H7 (cell line): ENCODE measurements at regions not wholly inside any gene's neighbourhood (a gene's known extent, or its start where the extent isn't known, plus 50 kb on each side); places are given as distances from the start of the nearest gene placed in this dataset.

Experiments used
- DNase-seq: peaks from one replicate; pipeline ENCODE4 v3.0.0; 2012
- H3K27me3 ChIP-seq: 2 replicates; pipeline ENCODE4 v1.6.0; 2011; ENCODE audit warnings: mild to moderate bottlenecking, low read length; ENCODE audit not compliant: control insufficient read depth, insufficient read depth
- H3K36me3 ChIP-seq: replicated peaks from 2 replicates; pipeline ENCODE4 v1.5.1; 2011; ENCODE audit warnings: low read length; ENCODE audit not compliant: control insufficient read depth, insufficient read depth
- H3K4me3 ChIP-seq: 2 replicates; pipeline ENCODE4 v1.5.1; 2011; ENCODE audit warnings: low read depth, mild to moderate bottlenecking, control low read depth, low read length, moderate library complexity; ENCODE audit not compliant: insufficient read depth

DNA sequence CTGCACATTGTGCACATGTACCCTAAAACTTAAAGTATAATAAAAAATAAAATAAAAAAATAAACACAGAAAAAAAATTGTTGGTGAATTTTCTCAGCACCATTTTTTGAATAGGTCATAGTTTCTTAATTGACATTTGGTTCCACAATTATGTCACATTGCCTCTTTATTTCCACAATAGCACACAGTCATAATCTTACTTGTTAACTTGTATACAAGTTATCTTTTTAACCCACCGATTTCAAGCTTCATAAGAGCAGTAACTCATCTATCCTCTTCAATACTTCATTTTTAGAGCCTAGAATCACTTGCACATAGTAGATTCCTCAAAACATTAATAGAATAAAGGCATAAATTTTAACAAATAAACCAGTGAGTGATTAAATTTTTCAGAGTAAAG lies 1425.1 kb upstream of the LRRTM3 start:
- DNase-seq: no peak
- Histone ChIP-seq H3K27me3 (no peaks in the 10 kb centered on the region), H3K36me3 (no peaks in the 10 kb centered on the region), H3K4me3 (no peak overlapping the region)

DNA sequence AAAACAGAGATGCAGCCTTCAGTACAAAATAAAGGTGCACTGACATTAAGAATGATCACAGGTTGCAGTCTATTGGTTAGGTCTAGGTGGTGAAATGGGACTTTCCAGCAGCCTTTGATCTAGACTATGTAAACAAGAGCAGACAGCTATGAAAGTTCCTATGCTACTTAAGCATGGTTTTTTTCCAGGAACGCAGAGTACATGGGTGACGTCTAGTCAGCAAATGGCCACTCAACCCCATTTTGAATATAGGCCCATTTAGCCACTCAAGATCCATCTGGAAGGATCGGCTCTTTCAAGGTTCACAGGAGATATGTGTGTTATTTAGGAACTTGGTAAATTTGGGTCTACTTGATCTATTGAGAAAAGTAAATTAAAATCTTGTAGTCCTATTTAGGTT lies 1424.6 kb upstream of the LRRTM3 start:
- H3K36me3 ChIP-seq: no peaks in the 10 kb centered on the region
- no peaks in the 10 kb centered on the region for H3K27me3 ChIP-seq
- H3K4me3 ChIP-seq: no peak overlapping the region
- no peak for DNase-seq

DNA sequence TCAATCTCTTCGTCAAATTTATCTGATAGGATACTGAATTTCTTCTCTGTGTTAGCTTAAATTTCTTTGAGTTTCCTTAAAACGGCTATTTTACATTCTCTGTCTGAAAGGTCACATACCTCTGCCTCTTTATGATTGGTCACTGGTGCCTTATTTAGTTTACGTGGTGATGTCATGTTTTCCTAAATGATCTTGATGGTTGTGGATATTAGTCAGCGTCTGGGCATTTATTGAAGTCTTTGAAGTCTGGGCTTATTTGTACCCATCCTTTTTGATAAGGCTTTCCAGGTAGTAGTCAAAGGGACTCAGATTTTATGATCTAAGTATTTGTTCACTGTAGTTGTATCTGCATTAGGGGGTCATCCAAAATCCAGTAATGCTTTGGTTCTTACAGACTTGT lies 1407.5 kb upstream of the LRRTM3 start:
- H3K4me3 ChIP-seq: no peak overlapping the region
- no peaks in the 10 kb centered on the region for H3K27me3 ChIP-seq
- no peaks in the 10 kb centered on the region for H3K36me3 ChIP-seq
- no peak for DNase-seq

DNA sequence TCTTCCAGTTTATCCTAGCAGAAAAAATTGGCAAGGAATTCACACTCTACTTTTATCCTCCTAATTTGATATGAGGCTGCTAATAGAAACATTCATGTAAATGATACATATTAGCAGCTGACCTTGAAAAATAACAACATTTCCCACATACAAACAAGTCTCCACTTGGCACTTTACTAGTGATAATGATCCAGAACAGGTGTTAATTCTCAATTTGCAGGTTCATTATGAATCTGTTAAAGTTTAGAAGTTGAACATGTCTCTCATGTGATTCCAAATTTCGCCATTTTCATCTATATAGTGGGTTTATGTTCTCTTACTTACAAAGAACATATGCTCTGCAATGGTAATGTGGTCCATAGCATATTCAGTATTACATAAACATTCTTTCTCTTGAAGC lies 1396.8 kb upstream of the LRRTM3 start:
- Histone ChIP-seq H3K36me3 (no peaks in the 10 kb centered on the region), H3K27me3 (no peaks in the 10 kb centered on the region), H3K4me3 (no peak overlapping the region)
- DNase-seq: no peak

DNA sequence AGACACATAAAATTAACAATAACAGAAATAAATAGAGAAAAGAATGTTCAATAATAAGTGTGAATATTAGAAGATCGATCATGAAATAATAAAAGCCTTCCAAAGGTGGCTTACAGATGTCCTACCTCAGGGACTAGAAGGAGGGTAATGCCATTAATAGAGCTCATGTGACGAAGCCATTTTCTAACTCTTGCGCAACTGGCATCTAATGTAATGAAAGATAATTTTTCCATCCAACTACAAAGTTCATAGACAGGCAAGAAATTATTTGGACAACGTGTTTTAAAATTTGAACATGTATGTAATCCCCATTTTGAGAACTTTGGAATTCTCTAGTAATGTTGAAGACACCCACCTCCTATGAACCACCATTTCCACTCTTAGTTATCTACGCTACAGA lies 1394.3 kb upstream of the LRRTM3 start:
- no peaks in the 10 kb centered on the region for H3K36me3 ChIP-seq
- H3K4me3 ChIP-seq: no peak overlapping the region
- no peak for DNase-seq
- H3K27me3 ChIP-seq: no peaks in the 10 kb centered on the region

DNA sequence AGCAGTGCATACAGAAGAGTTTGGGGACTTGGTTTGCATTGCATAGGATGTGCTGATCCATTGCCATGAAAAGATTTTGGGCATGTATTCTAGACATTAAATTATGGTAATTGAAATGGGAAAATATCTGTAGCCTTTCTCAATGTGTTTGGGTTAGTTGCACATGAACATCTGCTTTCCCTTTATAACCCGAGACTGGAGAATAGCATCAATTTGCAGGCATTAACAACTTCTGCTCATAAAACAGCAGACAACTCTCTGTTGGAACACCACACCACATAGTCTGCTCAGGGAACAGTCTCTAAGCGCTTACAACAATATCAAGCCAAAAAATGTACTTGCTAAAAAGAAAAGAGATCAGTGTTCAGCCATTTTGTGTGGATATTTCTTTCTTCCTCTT lies 1391.1 kb upstream of the LRRTM3 start:
- Histone ChIP-seq H3K4me3 (no peak overlapping the region), H3K36me3 (no peaks in the 10 kb centered on the region), H3K27me3 (no peaks in the 10 kb centered on the region)
- DNase-seq: no peak

DNA sequence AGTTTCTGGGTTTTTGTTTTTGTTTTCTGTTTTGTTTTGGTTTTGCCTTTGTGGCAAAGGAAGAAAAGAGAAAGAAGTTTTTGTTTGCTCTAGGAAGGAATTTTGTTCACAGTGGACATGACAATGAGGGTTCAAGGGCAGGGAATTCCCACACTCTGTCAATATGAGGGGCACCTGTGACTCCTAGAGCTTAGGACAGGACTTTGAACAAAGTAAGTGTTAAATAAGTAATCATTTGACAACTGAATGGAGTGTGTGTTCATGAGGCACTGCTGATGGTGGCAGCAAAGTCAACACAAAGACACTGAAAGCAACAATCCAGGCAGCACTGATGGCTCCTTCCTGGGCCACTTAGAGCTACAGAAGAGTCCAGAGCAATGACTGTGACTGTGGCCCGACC lies 1381.1 kb upstream of the LRRTM3 start:
- Histone ChIP-seq H3K36me3 (no peaks in the 10 kb centered on the region), H3K27me3 (no peaks in the 10 kb centered on the region), H3K4me3 (no peak overlapping the region)
- no peak for DNase-seq

DNA sequence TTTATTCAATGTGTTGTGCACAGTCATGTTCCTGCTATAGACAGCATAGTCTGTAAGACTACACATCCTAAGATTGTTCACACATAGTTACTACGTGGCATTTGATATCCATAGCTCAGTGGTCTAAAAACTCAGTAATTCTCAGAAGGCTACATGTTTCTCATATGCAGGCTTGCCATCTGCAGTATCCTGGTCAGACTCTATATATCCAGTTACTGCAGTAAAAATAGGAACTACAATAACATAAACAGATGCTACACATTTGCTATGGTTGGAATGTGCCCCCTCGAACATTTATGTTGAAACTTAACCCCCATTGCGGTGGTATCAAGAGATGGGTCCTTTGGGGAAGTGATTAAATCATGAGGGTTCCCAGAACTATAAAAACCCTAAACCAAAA lies 1377.8 kb upstream of the LRRTM3 start:
- Histone ChIP-seq H3K4me3 (no peak overlapping the region), H3K27me3 (no peaks in the 10 kb centered on the region), H3K36me3 (no peaks in the 10 kb centered on the region)
- no peak for DNase-seq

DNA sequence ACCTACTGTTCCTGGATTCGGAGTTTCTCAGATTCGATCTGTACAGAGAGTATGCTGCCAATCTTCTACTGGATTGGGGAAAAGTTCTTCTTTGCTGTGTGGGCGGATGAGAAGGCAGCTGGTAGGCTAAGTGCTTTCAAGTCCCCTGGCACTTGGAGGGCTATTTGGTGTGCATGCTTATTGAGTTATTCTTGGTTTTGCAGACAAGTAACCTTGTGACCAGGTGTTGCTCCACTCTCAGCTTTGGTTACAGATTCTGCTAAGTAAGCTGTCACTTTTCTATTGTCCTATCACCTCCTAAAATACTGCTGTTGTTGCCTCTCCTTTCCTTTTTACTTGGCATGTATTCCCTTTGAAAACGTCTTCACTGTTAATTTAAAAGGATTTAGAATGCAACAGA lies 1375.1 kb upstream of the LRRTM3 start:
- Histone ChIP-seq H3K27me3 (no peaks in the 10 kb centered on the region), H3K36me3 (no peaks in the 10 kb centered on the region), H3K4me3 (no peak overlapping the region)
- no peak for DNase-seq

DNA sequence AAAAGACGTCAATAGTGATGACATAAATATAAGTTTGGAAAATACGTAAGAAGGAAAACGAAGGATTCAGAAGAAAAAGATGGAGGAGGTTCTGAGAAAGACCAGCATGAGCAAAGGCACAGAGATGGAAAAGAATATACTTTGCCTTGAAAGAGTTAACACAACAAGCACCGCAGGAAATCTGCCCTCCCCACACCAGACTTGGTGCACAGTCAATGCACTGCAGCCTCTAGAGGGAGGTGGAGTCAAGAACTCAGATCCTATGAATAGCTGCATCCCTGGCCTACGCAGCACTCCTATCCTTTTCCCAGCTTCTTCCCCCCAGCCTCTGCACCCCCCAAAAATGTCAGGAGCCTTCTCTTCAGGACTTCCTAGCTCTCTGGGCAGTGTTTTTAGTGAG lies 1370.6 kb upstream of the LRRTM3 start:
- DNase-seq: no peak
- Histone ChIP-seq H3K36me3 (no peaks in the 10 kb centered on the region), H3K27me3 (no peaks in the 10 kb centered on the region)

DNA sequence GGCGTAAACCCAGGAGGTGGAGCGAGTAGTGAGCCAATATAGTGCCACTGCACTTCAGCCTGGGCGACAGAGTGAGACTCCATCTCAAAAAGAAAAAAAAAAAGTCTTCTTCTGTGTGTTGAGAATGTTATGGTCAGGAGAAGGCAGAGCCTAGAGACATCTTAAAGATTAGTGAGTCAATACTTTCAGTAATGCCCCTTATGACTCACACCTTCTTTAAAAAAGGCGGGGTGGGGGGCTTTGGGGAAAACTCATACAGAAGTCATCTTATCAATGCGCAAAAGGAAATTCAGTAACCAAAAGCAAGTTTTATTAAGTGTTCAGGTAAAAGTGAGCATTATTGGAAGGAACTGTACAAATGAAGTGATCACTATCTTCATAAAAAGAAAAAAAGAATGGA lies 1369.8 kb upstream of the LRRTM3 start:
- Histone ChIP-seq H3K27me3 (no peaks in the 10 kb centered on the region), H3K36me3 (no peaks in the 10 kb centered on the region), H3K4me3 (no peak overlapping the region)
- no peak for DNase-seq

More for the DNA sequence above, 1370.6 kb upstream of the LRRTM3 start:
- H3K4me3 ChIP-seq: no peak overlapping the region

DNA sequence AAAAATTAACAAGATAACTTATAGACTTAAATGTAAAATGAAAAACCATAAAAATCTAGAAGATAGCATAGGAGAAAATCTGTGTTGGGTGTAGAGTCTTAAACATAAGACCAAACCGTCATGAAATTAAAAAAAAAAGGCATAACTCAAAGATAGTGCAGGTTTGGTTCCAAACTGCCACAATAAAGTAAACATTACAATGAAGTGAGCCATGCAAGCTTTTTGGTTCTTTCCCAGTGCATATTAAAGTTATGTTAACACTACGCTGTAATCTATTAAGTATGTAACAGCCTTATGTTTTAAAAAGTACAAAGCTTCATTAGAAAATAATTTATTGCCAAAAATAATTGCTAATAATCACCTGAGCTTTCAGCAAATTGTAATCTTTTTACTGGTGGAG lies 1366.5 kb upstream of the LRRTM3 start:
- Histone ChIP-seq H3K36me3 (no peaks in the 10 kb centered on the region), H3K27me3 (no peaks in the 10 kb centered on the region), H3K4me3 (no peak overlapping the region)
- DNase-seq: no peak

DNA sequence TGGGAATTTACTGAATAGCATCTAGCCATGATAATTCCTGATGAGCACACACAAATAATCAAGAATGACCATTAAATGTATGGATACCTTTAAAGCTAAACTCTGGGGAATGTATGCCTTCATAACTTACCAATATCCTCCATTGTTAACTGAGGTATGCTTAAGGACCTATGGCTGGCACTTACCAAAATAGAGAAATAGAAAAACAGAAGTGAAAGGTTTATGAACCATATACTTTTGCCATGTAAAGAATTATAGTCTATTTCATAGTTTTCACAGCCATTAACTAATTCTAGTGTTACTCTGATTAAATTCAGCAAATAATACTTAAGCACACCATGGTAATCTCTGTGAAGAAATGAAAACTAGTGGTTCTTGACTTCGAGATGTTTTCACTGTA lies 1360.6 kb upstream of the LRRTM3 start:
- Histone ChIP-seq H3K36me3 (no peaks in the 10 kb centered on the region), H3K27me3 (no peaks in the 10 kb centered on the region), H3K4me3 (no peak overlapping the region)
- no peak for DNase-seq

DNA sequence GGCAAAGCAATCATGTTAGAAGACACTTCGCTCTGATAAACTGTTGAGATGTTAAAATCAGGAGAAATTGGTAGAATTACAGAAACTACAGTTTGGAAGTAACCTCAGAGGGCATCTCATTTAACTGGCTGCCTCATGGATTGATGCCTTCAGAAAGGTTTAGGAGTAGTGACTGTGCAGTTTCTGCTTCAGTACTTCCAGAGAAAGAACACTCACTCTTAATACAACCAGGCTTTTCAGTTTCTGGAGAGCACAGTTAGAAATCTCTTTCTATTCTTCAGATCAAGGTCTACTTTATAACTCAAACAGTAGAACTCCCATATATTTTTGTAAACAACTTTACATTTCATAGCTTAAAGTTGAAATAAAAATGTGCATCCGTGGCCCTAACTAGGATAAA lies 1358.9 kb upstream of the LRRTM3 start:
- Histone ChIP-seq H3K27me3 (no peaks in the 10 kb centered on the region), H3K4me3 (no peak overlapping the region), H3K36me3 (no peaks in the 10 kb centered on the region)
- DNase-seq: no peak

DNA sequence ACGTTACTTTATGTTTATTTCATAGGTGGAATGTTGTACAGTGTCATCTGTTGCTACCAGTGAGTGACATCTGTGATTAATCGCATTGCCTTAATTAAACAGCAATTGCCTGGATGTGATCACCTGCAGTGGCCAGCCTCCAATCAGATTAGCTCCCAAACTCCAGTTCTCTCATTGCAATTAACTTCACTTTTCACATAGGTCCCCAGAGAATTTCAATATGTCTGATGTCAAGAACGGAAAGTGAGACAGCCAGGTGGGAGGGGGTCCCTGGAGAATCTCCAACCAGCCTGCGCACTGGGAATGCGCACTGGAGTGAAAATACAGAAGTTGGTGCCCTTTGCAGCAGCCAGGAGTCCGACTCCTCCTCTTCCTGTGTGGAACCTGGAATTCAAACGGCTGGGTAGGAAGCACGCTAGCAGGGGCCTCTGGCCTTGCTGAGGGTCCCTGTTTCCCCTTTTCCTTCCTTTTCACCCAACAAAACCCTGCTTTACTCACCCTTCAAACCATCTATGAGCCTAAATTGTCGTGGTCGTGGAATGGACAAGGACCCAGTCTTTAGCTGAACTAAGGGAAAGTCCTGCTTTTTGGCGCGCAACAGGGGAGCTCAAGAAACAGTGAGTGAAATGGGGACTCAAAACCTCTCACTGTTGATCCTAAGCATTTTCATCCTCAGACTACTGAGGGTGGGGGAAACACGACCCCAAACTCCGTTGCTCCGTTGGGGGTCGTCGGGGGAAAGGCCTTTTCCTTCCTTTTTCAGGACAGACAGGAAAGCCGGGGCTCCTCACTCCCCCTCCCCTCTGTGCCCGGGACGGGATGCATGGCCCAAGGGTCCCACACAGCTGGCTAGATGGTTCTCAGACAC lies 1355.5 kb upstream of the LRRTM3 start:
- H3K36me3 ChIP-seq: peaks cover 5% of the 10 kb centered on the region
- no peaks in the 10 kb centered on the region for H3K27me3 ChIP-seq
- peak overlapping the region; percentile 59 for H3K4me3 ChIP-seq
- DNase-seq: peak; percentile 20
